ENCODE measurements at regions not wholly inside any gene's neighbourhood (a gene's known extent, or its start where the extent isn't known, plus 50 kb on each side); places are given as distances from the start of the nearest gene placed in this dataset.
"Not testable (repeated sequence)": the region's sequence is repeated elsewhere in the genome, so short reads cannot be mapped to it uniquely, and the experiment has no call there.

DNA sequence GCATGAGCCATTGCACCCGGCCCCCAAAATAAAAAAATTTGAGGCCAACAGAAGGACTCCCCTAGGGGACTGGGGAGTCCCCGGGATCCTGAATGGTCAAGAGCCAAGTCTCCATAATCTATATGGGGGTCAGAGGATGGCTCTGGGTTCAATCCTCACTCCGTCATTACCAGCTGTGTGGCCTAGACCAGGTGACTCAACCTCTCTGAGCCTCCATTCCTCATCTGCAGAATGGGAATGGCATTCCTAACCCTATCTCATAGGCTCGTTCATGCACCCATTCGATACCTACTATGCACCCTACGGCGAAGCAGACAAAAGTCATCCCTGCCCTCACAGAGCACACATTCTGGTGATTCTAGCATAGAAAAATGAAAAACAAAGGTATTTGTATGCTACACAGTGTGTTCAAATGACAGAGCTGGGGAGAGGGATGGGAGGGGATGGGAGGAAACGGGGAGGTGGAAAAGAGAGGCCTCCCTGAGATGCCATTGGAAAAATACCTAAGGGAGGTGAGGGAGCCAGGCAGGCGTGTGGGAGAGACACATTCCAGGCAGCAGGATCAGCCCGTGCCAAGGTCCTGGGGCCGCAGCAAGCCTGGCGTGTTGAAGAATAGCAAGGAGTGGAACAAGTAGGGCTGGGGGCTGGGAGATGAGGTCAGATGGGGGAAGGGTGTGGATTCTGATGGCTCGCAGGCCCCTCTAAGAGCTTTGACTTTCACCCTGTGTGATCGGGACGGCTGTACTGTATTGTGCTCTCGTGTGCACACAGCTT lies 71.2 kb downstream of the RMI2 start:
- no peak for TF ChIP-seq CTCF (IDR thresholded peaks at IDR 0.05; ENCODE audit: borderline replicate concordance, insufficient read depth, low read depth, low read length)

GRCh38 chr16:11417487-11417886 lies 72.2 kb downstream of the RMI2 start:
- no peak for TF ChIP-seq CTCF (IDR thresholded peaks at IDR 0.05; ENCODE audit: borderline replicate concordance, insufficient read depth, low read depth, low read length)
- H3K4me3 ChIP-seq (ENCODE audit: low read depth, low read length), result no peak overlapping the region

More for the DNA sequence above, 71.2 kb downstream of the RMI2 start:
- no peak overlapping the region for H3K4me3 ChIP-seq (ENCODE audit: low read depth, low read length)

GRCh38 chr16:11418506-11418905 lies 73.2 kb downstream of the RMI2 start:
- TF ChIP-seq CTCF (IDR thresholded peaks at IDR 0.05; ENCODE audit: borderline replicate concordance, insufficient read depth, low read depth, low read length), result no peak

GRCh38 chr16:11420067-11420466 lies 74.8 kb downstream of the RMI2 start:
- H3K4me3 ChIP-seq (ENCODE audit: low read depth, low read length), result not testable (repeated sequence)

More at GRCh38 chr16:11418506-11418905, 73.2 kb downstream of the RMI2 start:
- H3K4me3 ChIP-seq (ENCODE audit: low read depth, low read length), result no peak overlapping the region

DNA sequence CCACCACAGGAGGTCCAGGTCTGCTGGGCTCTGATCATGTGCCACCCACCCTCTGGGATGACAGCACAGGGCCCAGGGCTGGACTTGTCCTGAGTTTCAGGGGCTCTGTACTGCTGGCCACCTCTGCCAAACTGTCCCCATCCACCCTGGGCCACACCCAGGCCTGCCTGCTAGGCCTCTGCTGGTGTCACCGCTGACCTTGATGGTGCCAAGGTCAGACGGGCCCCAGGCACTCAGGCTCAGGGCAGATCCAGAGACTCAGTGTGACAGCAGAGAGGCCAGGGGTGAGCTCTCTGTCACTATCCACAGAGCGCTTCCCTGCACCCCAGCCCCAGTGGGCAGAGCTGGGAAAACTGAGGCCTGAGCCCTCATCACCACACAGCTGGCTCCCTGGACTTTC lies 75.6 kb downstream of the RMI2 start:
- no peak for TF ChIP-seq CTCF (IDR thresholded peaks at IDR 0.05; ENCODE audit: borderline replicate concordance, insufficient read depth, low read depth, low read length)

GRCh38 chr16:11422381-11423314 lies 77.4 kb downstream of the RMI2 start:
- no peak overlapping the region for H3K4me3 ChIP-seq (ENCODE audit: low read depth, low read length)
- TF ChIP-seq CTCF (IDR thresholded peaks at IDR 0.05; ENCODE audit: borderline replicate concordance, insufficient read depth, low read depth, low read length), result no peak

More for the DNA sequence above, 75.6 kb downstream of the RMI2 start:
- no peak overlapping the region for H3K4me3 ChIP-seq (ENCODE audit: low read depth, low read length)

DNA sequence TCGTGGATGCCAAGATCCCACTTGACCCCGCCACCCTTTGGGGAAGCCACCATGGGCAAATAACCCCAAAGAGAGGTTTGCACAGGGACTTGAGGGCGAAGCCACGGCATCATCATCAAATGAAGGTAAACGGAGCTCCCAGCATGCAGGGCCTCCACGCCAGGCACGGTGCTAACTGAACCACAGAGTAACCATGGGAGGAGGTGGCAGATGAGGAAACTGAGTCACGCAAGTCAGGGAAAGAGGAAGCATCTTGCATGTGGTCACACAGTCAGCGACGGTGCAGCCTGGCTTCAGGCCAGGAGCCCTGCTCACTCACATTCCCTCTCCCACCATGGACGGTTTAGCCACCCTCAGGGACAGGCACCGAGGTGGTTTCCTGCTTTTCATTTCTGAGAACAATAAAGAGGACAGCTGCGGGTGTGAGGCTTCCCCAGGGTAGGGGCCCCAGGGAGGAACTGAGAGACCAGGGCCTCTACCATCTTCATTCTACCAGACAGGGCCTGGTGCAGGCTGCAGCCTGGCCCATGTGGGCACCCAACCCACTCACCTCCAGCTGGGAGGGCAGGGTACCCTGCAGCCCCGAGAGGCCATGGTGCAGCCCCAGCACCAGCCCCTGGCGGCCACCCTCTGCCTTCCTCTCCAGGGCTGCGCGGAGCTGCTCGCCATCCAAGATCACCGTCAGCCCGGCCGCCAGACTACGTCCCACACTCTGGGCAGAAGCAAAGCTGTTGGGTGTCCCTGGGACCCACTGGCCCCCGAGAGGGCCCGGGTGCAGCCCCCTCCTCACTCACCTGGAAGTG lies 78.3 kb downstream of the RMI2 start:
- H3K4me3 ChIP-seq (ENCODE audit: low read depth, low read length), result no peak overlapping the region
- TF ChIP-seq CTCF (IDR thresholded peaks at IDR 0.05; ENCODE audit: borderline replicate concordance, insufficient read depth, low read depth, low read length), result 0 out of 2 replicates have a peak, but pooled peaks have one; percentile 13

All from GM12875 (cell line).